Upper lobe of left lung (tissue), 6 donors: ENCODE measurements at regions not wholly inside any gene's neighbourhood (a gene's known extent, or its start where the extent isn't known, plus 50 kb on each side); places are given as distances from the start of the nearest gene placed in this dataset.
"Not testable (repeated sequence)": the region's sequence is repeated elsewhere in the genome, so short reads cannot be mapped to it uniquely, and the experiment has no call there.

ENCODE experiments used
- ATAC-seq, 2 donors: fragments of 200-7000 bp; cut with Tn5 transposase; one replicate each; pipeline ENCODE4 v1.9.1; 2022; ENCODE audit warnings: mild to moderate bottlenecking in 2 of 2, moderate library complexity in 2 of 2; ENCODE audit not compliant: low FRiP score in 2 of 2
- DNase-seq, 2 donors: peaks; one replicate each; pipeline ENCODE4 v3.0.0-alpha.2; 2019 to 2020
- H3K27ac ChIP-seq, 4 donors: fragments of 200-600 bp; sonication (generic); one replicate each; pipeline ENCODE4 v1.5.1; 2016 to 2019
- H3K27me3 ChIP-seq, 4 donors: fragments of 200-600 bp; sonication (generic); one replicate each; pipeline ENCODE4 v1.5.1; 2017 to 2019
- H3K36me3 ChIP-seq, 4 donors: fragments of 200-600 bp; sonication (generic); one replicate each; pipeline ENCODE4 v1.5.1; 2016 to 2019
- H3K4me1 ChIP-seq, 4 donors: fragments of 200-600 bp; sonication (generic); one replicate each; pipeline ENCODE4 v1.5.1; 2018 to 2019
- H3K4me3 ChIP-seq, 4 donors: fragments of 200-600 bp; sonication (generic); one replicate each; pipeline ENCODE4 v1.5.1; 2017 to 2019; ENCODE audit warnings: mild to moderate bottlenecking in 2 of 4, moderate library complexity in 1 of 4
- H3K9me3 ChIP-seq, 4 donors: fragments of 200-600 bp; sonication (generic); one replicate each; pipeline ENCODE4 v1.5.1; 2018 to 2019
- WGBS, 2 donors: methylation state at CpG; one replicate each; pipeline ENCODE4 v1.1.5; 2017 to 2018; 5-methylcytosine and 5-hydroxymethylcytosine counted together
- donor health status: DM: no; HTN: no; CAD: no; lungs with moderate emphysema.
- donor health status: DM: no; HTN: yes; CAD: no; lungs with severe emphysema.

GRCh38 chr21:6138244-6139136 lies 4382.9 kb upstream of the TPTE start:
- not testable (repeated sequence) for H3K4me1 ChIP-seq, DNase-seq, H3K36me3 ChIP-seq, H3K4me3 ChIP-seq, H3K27me3 ChIP-seq, H3K9me3 ChIP-seq, H3K27ac ChIP-seq
- ATAC-seq = peak in 1 of 2 donors; percentile 68
- no CpG with 5 or more reads among the region's 46 CpGs for WGBS, 2 donors

- H3K27me3 ChIP-seq, H3K4me1 ChIP-seq, DNase-seq, H3K9me3 ChIP-seq, H3K27ac ChIP-seq, H3K36me3 ChIP-seq, H3K4me3 ChIP-seq: not testable (repeated sequence)
- peak in 1 of 2 donors; percentile 20 for ATAC-seq
- WGBS, 2 donors = no CpG with 5 or more reads among the region's 10 CpGs
Observed at GRCh38 chr21:6139331-6139730, 4382.1 kb upstream of the TPTE start.

- H3K36me3 ChIP-seq, H3K27ac ChIP-seq, DNase-seq, H3K9me3 ChIP-seq, H3K4me1 ChIP-seq, H3K27me3 ChIP-seq, H3K4me3 ChIP-seq, ATAC-seq: not testable (repeated sequence)
- no CpG with 5 or more reads among the region's 3 CpGs for WGBS, 2 donors
Observed at GRCh38 chr21:6139862-6140261, 4381.5 kb upstream of the TPTE start.

- ATAC-seq, H3K27me3 ChIP-seq, H3K27ac ChIP-seq, DNase-seq, H3K36me3 ChIP-seq, H3K9me3 ChIP-seq, H3K4me3 ChIP-seq, H3K4me1 ChIP-seq: not testable (repeated sequence)
- no CpG with 5 or more reads among the region's 27 CpGs for WGBS, 2 donors
Observed at GRCh38 chr21:6140467-6141137, 4380.8 kb upstream of the TPTE start.

GRCh38 chr21:6141138-6141474 lies 4380.3 kb upstream of the TPTE start:
- H3K27ac ChIP-seq, H3K9me3 ChIP-seq, DNase-seq, H3K4me3 ChIP-seq, H3K27me3 ChIP-seq, H3K4me1 ChIP-seq, H3K36me3 ChIP-seq: not testable (repeated sequence)
- no CpG with 5 or more reads among the region's 14 CpGs for WGBS, 2 donors
- ATAC-seq = peak in 1 of 2 donors; percentile 42

- DNase-seq, H3K4me1 ChIP-seq, H3K27ac ChIP-seq, H3K9me3 ChIP-seq, H3K36me3 ChIP-seq, H3K27me3 ChIP-seq, H3K4me3 ChIP-seq, ATAC-seq: not testable (repeated sequence)
- no CpG with 5 or more reads among the region's 4 CpGs for WGBS, 2 donors
Observed at GRCh38 chr21:6153154-6153553, 4368.2 kb upstream of the TPTE start.

GRCh38 chr21:6154524-6155320 lies 4366.7 kb upstream of the TPTE start:
- peak in 1 of 2 donors; percentile 24 for DNase-seq
- not testable (repeated sequence) for H3K27me3 ChIP-seq, H3K4me1 ChIP-seq, H3K27ac ChIP-seq, H3K36me3 ChIP-seq, H3K4me3 ChIP-seq, H3K9me3 ChIP-seq
- peak in 1 of 2 donors; percentile 63 for ATAC-seq
- no CpG with 5 or more reads among the region's 30 CpGs for WGBS, 2 donors

GRCh38 chr21:6156712-6157389 lies 4364.5 kb upstream of the TPTE start:
- not testable (repeated sequence) for H3K4me3 ChIP-seq, ATAC-seq, H3K27ac ChIP-seq, H3K27me3 ChIP-seq, DNase-seq, H3K4me1 ChIP-seq, H3K9me3 ChIP-seq, H3K36me3 ChIP-seq
- WGBS, 2 donors = no CpG with 5 or more reads among the region's 27 CpGs

- WGBS, 2 donors = no CpG with 5 or more reads among the region's 11 CpGs
Observed at GRCh38 chr21:6157515-6157914, 4363.9 kb upstream of the TPTE start.

GRCh38 chr21:6158171-6158570 lies 4363.2 kb upstream of the TPTE start:
- not testable (repeated sequence) for H3K4me1 ChIP-seq, ATAC-seq, DNase-seq, H3K27ac ChIP-seq, H3K9me3 ChIP-seq, H3K27me3 ChIP-seq, H3K36me3 ChIP-seq, H3K4me3 ChIP-seq
- no CpG with 5 or more reads among the region's 9 CpGs for WGBS, 2 donors

More at GRCh38 chr21:6157515-6157914, 4363.9 kb upstream of the TPTE start:
- not testable (repeated sequence) for DNase-seq, H3K9me3 ChIP-seq, ATAC-seq, H3K27me3 ChIP-seq, H3K4me1 ChIP-seq, H3K27ac ChIP-seq, H3K4me3 ChIP-seq, H3K36me3 ChIP-seq
